NCI-H526 (cell line): ENCODE measurements at regions not wholly inside any gene's neighbourhood (a gene's known extent, or its start where the extent isn't known, plus 50 kb on each side); places are given as distances from the start of the nearest gene placed in this dataset.

Experiments
- DNase-seq, 2 experiments: peaks; one replicate each; lab custom pipeline; 2025; lab: John Stamatoyannopoulos, UW

- no peak for DNase-seq
Measured at GRCh38 chr12:107225635-107226034, 132.3 kb upstream of the CRY1 start.

- DNase-seq: no peak
Measured at GRCh38 chr12:107226126-107226525, 132.8 kb upstream of the CRY1 start.

GRCh38 chr12:107228076-107228475 is 134.7 kb upstream of the CRY1 start:
- DNase-seq: no peak

- DNase-seq: no peak
Measured at GRCh38 chr12:107229827-107230226, 136.5 kb upstream of the CRY1 start.

- no peak for DNase-seq
Measured at GRCh38 chr12:107231303-107231702, 138.0 kb upstream of the CRY1 start.

- no peak for DNase-seq
Measured at GRCh38 chr12:107233551-107233950, 140.2 kb upstream of the CRY1 start.

- no peak for DNase-seq
Measured at GRCh38 chr12:107235600-107235999, 142.3 kb upstream of the CRY1 start.

- DNase-seq: no peak
Measured at GRCh38 chr12:107236824-107237511, 143.6 kb upstream of the CRY1 start.

GRCh38 chr12:107238296-107238695 is 144.9 kb upstream of the CRY1 start:
- no peak for DNase-seq

GRCh38 chr12:107241411-107241810 is 148.1 kb upstream of the CRY1 start:
- no peak for DNase-seq

- no peak for DNase-seq
Measured at GRCh38 chr12:107242189-107242588, 148.8 kb upstream of the CRY1 start.

GRCh38 chr12:107243341-107243740 is 150.0 kb upstream of the CRY1 start:
- DNase-seq: no peak

GRCh38 chr12:107244584-107244983 is 151.2 kb upstream of the CRY1 start:
- no peak for DNase-seq

GRCh38 chr12:107247650-107248049 is 154.3 kb upstream of the CRY1 start:
- DNase-seq: no peak

GRCh38 chr12:107248187-107248586 is 154.8 kb upstream of the CRY1 start:
- DNase-seq: no peak

- no peak for DNase-seq
Measured at GRCh38 chr12:107251288-107251687, 157.9 kb upstream of the CRY1 start.

GRCh38 chr12:107253361-107253760 is 160.0 kb upstream of the CRY1 start:
- DNase-seq: no peak

GRCh38 chr12:107254258-107254856 is 161.0 kb upstream of the CRY1 start:
- no peak for DNase-seq

- DNase-seq: no peak
Measured at GRCh38 chr12:107258780-107259179, 165.4 kb upstream of the CRY1 start.

GRCh38 chr12:107263980-107264379 is 170.6 kb upstream of the CRY1 start:
- no peak for DNase-seq

GRCh38 chr12:107264667-107265066 is 171.3 kb upstream of the CRY1 start:
- no peak for DNase-seq

- DNase-seq: no peak
Measured at GRCh38 chr12:107267604-107268003, 174.3 kb upstream of the CRY1 start.

- no peak for DNase-seq
Measured at GRCh38 chr12:107271523-107271922, 178.2 kb upstream of the CRY1 start.

- DNase-seq: no peak
Measured at GRCh38 chr12:107275530-107275929, 182.2 kb upstream of the CRY1 start.
